Activated CD4-positive, alpha-beta T cell treated with anti-CD3 and anti-CD28 coated beads, Interleukin-10, Interleukin-2, amounts not matched to agents 100 ng/mL and 50 ng/mL, durations not matched to agents 16 hours and 8 hours (primary cell): ENCODE measurements at regions not wholly inside any gene's neighbourhood (a gene's known extent, or its start where the extent isn't known, plus 50 kb on each side); places are given as distances from the start of the nearest gene placed in this dataset.
"Not testable (repeated sequence)": the region's sequence is repeated elsewhere in the genome, so short reads cannot be mapped to it uniquely, and the experiment has no call there.

Source experiments
- DNase-seq: peaks from one replicate; pipeline ENCODE4 v3.0.0-alpha.2; 2020

- peak; percentile 9 for DNase-seq
These were observed 59.3 kb downstream of the NUTM2D start for GRCh38 chr10:87416892-87417291.

GRCh38 chr10:87422641-87423040 lies 65.1 kb downstream of the NUTM2D start:
- not testable (repeated sequence) for DNase-seq

- not testable (repeated sequence) for DNase-seq
These were observed 67.3 kb downstream of the NUTM2D start for GRCh38 chr10:87424697-87425373.

- DNase-seq, result not testable (repeated sequence)
These were observed 70.9 kb upstream of the MINPP1 start for GRCh38 chr10:87433836-87434235.

GRCh38 chr10:87435295-87435826 lies 69.3 kb upstream of the MINPP1 start:
- not testable (repeated sequence) for DNase-seq

- DNase-seq, result peak; percentile 29
These were observed 68.6 kb upstream of the MINPP1 start for GRCh38 chr10:87436104-87436503.

GRCh38 chr10:87437450-87437849 lies 67.2 kb upstream of the MINPP1 start:
- DNase-seq, result not testable (repeated sequence)
